ENCODE measurements at regions not wholly inside any gene's neighbourhood (a gene's known extent, or its start where the extent isn't known, plus 50 kb on each side); places are given as distances from the start of the nearest gene placed in this dataset.

GRCh38 chr17:54524501-54524900 lies 376.2 kb upstream of the TOM1L1 start:
- TF ChIP-seq CTCF (IDR thresholded peaks at IDR 0.05 in 2 of 3, conservative IDR thresholded peaks at IDR 0.05 in 1 of 3; ENCODE audit: control insufficient read depth in 2 of 3, extremely low read depth in 1 of 3, insufficient read depth in 1 of 3, low read depth in 3 of 3, low read length in 3 of 3), result no peak
- TF ChIP-seq GABPA (IDR thresholded peaks at IDR 0.05; ENCODE audit: low read depth), result no peak

Data from GM12878 (cell line).